ENCODE measurements at regions not wholly inside any gene's neighbourhood (a gene's known extent, or its start where the extent isn't known, plus 50 kb on each side); places are given as distances from the start of the nearest gene placed in this dataset.

GRCh38 chr3:83971666-83972065 lies 987.1 kb upstream of the CADM2 start:
- Histone ChIP-seq H3K9me3 (no peaks in the 10 kb centered on the region), H3K27me3 (no peaks in the 10 kb centered on the region), H3K36me3 (no peaks in the 10 kb centered on the region), H3K27ac (no peak overlapping the region), H3K4me3 (no peak overlapping the region), H3K4me1 (no peaks in the 10 kb centered on the region)
- no peak for TF ChIP-seq CTCF (IDR thresholded peaks at IDR 0.05)
- no peak for DNase-seq (ENCODE audit: low spot score)

DNA sequence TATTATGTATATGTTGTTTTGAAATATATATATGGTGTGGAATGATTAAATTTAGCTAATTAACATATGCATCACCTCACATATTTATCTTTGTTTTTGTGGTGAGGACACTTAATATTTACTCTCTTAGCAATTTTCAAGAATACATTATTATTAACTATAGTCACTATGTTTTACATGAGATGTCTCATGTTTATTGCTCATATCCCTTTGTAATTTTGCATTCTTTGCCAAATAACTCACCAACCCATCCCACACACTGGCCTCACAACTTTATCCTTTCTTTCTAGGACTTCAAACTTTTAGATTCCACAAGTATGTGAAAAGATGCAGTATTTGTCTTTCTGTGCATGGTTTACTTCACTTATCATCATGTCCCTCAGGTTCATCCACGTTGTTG lies 950.2 kb upstream of the CADM2 start:
- H3K4me1 ChIP-seq, result no peaks in the 10 kb centered on the region
- H3K27ac ChIP-seq, result no peak overlapping the region
- H3K27me3 ChIP-seq, result no peaks in the 10 kb centered on the region
- no peak overlapping the region for H3K4me3 ChIP-seq
- no peaks in the 10 kb centered on the region for H3K36me3 ChIP-seq
- TF ChIP-seq CTCF (IDR thresholded peaks at IDR 0.05), result no peak
- DNase-seq (ENCODE audit: low spot score), result no peak
- H3K9me3 ChIP-seq, result no peaks in the 10 kb centered on the region

DNA sequence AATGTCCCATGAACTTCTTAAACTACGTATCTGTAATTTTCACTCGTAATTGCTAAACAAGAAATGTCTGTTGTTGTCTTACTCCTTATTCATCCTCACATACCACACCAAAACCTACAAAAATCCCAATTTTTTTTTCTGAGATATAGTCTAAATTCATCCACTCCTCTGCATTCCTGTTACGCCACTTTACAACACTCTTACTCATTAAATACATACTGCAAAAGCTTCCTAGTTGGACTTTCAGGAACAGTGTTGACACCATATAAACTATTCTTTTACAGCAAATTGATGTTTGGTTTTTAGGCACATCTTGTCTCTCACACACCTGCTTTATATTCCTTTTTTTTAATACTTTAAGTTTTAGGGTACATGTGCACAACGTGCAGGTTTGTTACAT lies 934.9 kb upstream of the CADM2 start:
- Histone ChIP-seq H3K4me3 (no peak overlapping the region), H3K27me3 (no peaks in the 10 kb centered on the region), H3K4me1 (no peaks in the 10 kb centered on the region), H3K9me3 (no peaks in the 10 kb centered on the region), H3K27ac (no peak overlapping the region), H3K36me3 (no peaks in the 10 kb centered on the region)
- TF ChIP-seq CTCF (IDR thresholded peaks at IDR 0.05), result no peak
- DNase-seq (ENCODE audit: low spot score), result no peak

DNA sequence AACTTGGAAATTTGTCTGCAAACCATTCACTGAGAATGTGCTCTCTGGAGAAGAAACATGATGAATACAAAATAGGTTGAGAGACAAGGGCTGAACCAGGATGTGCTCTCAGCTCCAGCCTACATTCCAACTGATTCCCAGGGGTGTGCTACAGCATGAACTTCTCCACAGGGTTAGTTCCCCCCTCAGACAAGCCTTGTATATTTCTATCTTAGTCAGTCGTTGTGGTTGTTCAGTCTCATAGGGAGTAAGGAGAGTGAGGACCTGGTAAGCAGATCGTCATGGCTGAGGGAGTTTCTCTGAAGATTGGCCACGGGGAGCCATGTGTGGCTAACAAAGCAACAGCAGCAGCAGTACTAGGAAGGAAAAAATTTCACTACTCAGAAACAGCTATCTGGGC lies 919.7 kb upstream of the CADM2 start:
- Histone ChIP-seq H3K9me3 (peaks cover 0 to 7% of the 10 kb centered on the region in 2 donors), H3K4me3 (no peak overlapping the region), H3K4me1 (no peaks in the 10 kb centered on the region), H3K36me3 (no peaks in the 10 kb centered on the region), H3K27ac (no peak overlapping the region), H3K27me3 (no peaks in the 10 kb centered on the region)
- no peak for TF ChIP-seq CTCF (IDR thresholded peaks at IDR 0.05)
- DNase-seq (ENCODE audit: low spot score), result no peak

DNA sequence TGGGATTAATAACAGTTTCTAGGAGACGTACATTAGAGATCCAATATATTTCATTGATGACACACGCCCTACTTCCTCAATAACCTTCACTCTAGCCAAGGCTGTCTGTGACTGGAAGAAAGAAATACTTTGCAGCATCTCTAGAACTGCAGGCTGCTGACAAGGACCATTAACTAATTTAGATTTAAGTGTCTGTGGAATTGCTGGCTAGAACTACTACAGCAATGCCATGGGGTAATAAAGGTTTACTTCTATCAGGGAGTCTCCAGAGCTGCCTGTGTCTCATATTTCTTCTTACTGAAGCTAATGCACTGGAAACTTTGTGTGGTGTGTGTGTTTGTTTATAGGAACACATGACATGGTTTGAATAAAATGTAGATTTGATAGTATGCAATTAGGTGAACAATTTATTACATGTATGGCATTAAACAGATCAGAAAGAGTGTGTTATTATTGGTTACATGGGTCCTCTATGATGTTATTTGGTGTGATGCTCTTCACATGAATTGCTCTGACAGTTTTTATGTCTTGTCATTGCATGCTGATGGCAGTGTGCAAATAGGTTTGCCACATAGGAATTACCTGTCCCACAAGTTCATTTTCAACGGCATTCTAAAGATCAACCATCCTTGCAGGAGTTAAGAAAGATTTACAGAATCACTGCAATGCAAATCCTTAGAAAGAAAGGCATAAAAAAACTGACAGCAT lies 916.2 kb upstream of the CADM2 start:
- TF ChIP-seq CTCF (IDR thresholded peaks at IDR 0.05), result no peak
- no peak for DNase-seq (ENCODE audit: low spot score)
- no peak overlapping the region for H3K4me3 ChIP-seq
- no peaks in the 10 kb centered on the region for H3K27me3 ChIP-seq
- H3K9me3 ChIP-seq, result no peaks in the 10 kb centered on the region
- H3K36me3 ChIP-seq, result no peaks in the 10 kb centered on the region
- no peak overlapping the region for H3K27ac ChIP-seq
- no peaks in the 10 kb centered on the region for H3K4me1 ChIP-seq

DNA sequence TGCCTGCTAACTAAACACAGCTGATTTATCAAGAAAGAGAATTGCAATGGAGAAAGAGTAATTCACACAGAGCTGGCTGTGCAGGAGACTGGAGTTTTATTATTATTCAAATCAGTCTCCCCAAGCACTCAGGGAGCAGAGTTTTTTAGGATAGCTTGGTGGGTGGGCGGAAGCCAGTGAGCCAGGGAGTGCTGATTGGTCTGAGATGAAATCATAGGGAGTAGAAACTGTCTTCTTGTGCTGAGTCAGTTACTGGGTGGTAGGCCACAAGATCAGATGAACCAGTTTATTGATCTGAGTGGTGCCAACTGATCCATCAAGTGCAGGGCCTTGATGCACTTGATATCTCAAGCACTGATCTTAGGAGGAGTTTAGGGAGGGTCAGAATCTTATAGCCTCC lies 891.9 kb upstream of the CADM2 start:
- no peaks in the 10 kb centered on the region for H3K27me3 ChIP-seq
- TF ChIP-seq CTCF (IDR thresholded peaks at IDR 0.05), result no peak
- no peaks in the 10 kb centered on the region for H3K9me3 ChIP-seq
- DNase-seq (ENCODE audit: low spot score), result no peak
- no peaks in the 10 kb centered on the region for H3K36me3 ChIP-seq
- H3K27ac ChIP-seq, result no peak overlapping the region
- H3K4me1 ChIP-seq, result no peaks in the 10 kb centered on the region
- no peak overlapping the region for H3K4me3 ChIP-seq
